Cardiac septum (tissue), 1 donor: ENCODE measurements at regions not wholly inside any gene's neighbourhood (a gene's known extent, or its start where the extent isn't known, plus 50 kb on each side); places are given as distances from the start of the nearest gene placed in this dataset.
"Not testable (repeated sequence)": the region's sequence is repeated elsewhere in the genome, so short reads cannot be mapped to it uniquely, and the experiment has no call there.

Experiments
- DNase-seq: peaks from one replicate; pipeline ENCODE4 v3.0.0-alpha.2; 2020; ENCODE audit warnings: low spot score
- intact Hi-C: fragments of 100-400 bp; cut with DNase I; formaldehyde crosslinking; loops from one replicate; pipeline ENCODE4 v1.14.0; 2022
- donor health status: DM: no; HTN: no; CAD: no.

- intact Hi-C loops, DNase-seq: not testable (repeated sequence)
Measured at GRCh38 chr21:7743940-7744339, 2777.4 kb upstream of the TPTE start.

GRCh38 chr21:7744406-7745099, 2776.8 kb upstream of the TPTE start:
- DNase-seq, intact Hi-C loops: not testable (repeated sequence)

GRCh38 chr21:7745100-7745450, 2776.3 kb upstream of the TPTE start:
- DNase-seq, intact Hi-C loops: not testable (repeated sequence)

- DNase-seq, intact Hi-C loops: not testable (repeated sequence)
Measured at GRCh38 chr21:7747964-7748363, 2773.4 kb upstream of the TPTE start.

- intact Hi-C loops, DNase-seq: not testable (repeated sequence)
Measured at GRCh38 chr21:7752611-7753010, 2768.8 kb upstream of the TPTE start.

GRCh38 chr21:7753380-7753877, 2768.0 kb upstream of the TPTE start:
- intact Hi-C loops: not testable (repeated sequence)

GRCh38 chr21:7769985-7770384, 2751.4 kb upstream of the TPTE start:
- DNase-seq, intact Hi-C loops: not testable (repeated sequence)

More at GRCh38 chr21:7753380-7753877, 2768.0 kb upstream of the TPTE start:
- not testable (repeated sequence) for DNase-seq

GRCh38 chr21:7774219-7774618, 2747.2 kb upstream of the TPTE start:
- intact Hi-C loops, DNase-seq: not testable (repeated sequence)

- intact Hi-C loops: not testable (repeated sequence)
- DNase-seq: peak; percentile 33
Measured at GRCh38 chr21:7775327-7775984, 2745.9 kb upstream of the TPTE start.

GRCh38 chr21:7776035-7776434, 2745.3 kb upstream of the TPTE start:
- DNase-seq, intact Hi-C loops: not testable (repeated sequence)

GRCh38 chr21:7776622-7777021, 2744.8 kb upstream of the TPTE start:
- intact Hi-C loops: not testable (repeated sequence)

GRCh38 chr21:7777289-7777688, 2744.1 kb upstream of the TPTE start:
- intact Hi-C loops: not testable (repeated sequence)
- peak; percentile 4 for DNase-seq

More at GRCh38 chr21:7776622-7777021, 2744.8 kb upstream of the TPTE start:
- not testable (repeated sequence) for DNase-seq

- DNase-seq, intact Hi-C loops: not testable (repeated sequence)
Measured at GRCh38 chr21:7787427-7788078, 2733.8 kb upstream of the TPTE start.

- DNase-seq, intact Hi-C loops: not testable (repeated sequence)
Measured at GRCh38 chr21:7793797-7794196, 2727.6 kb upstream of the TPTE start.

- intact Hi-C loops, DNase-seq: not testable (repeated sequence)
Measured at GRCh38 chr21:7797328-7797727, 2724.1 kb upstream of the TPTE start.

- DNase-seq, intact Hi-C loops: not testable (repeated sequence)
Measured at GRCh38 chr21:7798446-7798845, 2722.9 kb upstream of the TPTE start.

- DNase-seq, intact Hi-C loops: not testable (repeated sequence)
Measured at GRCh38 chr21:7799697-7800096, 2721.7 kb upstream of the TPTE start.

- intact Hi-C loops, DNase-seq: not testable (repeated sequence)
Measured at GRCh38 chr21:7813475-7813874, 2707.9 kb upstream of the TPTE start.

GRCh38 chr21:7817013-7817412, 2704.4 kb upstream of the TPTE start:
- intact Hi-C loops, DNase-seq: not testable (repeated sequence)

- DNase-seq, intact Hi-C loops: not testable (repeated sequence)
Measured at GRCh38 chr21:7819301-7819700, 2702.1 kb upstream of the TPTE start.
